GM12878 (cell line): ENCODE measurements at regions not wholly inside any gene's neighbourhood (a gene's known extent, or its start where the extent isn't known, plus 50 kb on each side); places are given as distances from the start of the nearest gene placed in this dataset.

Source experiments
- ATAC-seq: fragments of 200-7000 bp; cut with Tn5 transposase; 3 replicates; pipeline ENCODE4 v1.9.1; 2020; ENCODE audit warnings: mild to moderate bottlenecking, moderate library complexity
- BruUV-seq: library from RNA; stranded (reverse); fragments of 400-500 nt; replicated peaks from 2 replicates; lab custom pipeline; 2021; lab: Mats Ljungman, UMichigan
- CTCF ChIA-PET: fragments of 300-600 bp; sonication (Branson Sonifier 250); formaldehyde crosslinking; extraction: SDS; loops from one replicate; lab custom pipeline; 2021; ENCODE audit warnings: inconsistent platforms; lab: Yijun Ruan, JAX
- POLR2A ChIA-PET: fragments of 350-600 bp; formaldehyde crosslinking; extraction: SDS; loops from one replicate; lab custom pipeline; 2021; ENCODE audit warnings: inconsistent platforms; lab: Charles Lee
- RAD21 ChIA-PET: fragments of 300-600 bp; sonication (Branson Sonifier 250); formaldehyde crosslinking; loops from one replicate; lab custom pipeline; 2023; ENCODE audit warnings: antibody characterized with exemption; ENCODE audit not compliant: unreplicated experiment; lab: Charles Lee
- SMC1A ChIA-PET: fragments of 300-600 bp; sonication (Branson Sonifier 250); formaldehyde crosslinking; loops from one replicate; lab custom pipeline; 2023; ENCODE audit not compliant: unreplicated experiment, uncharacterized antibody; lab: Charles Lee
- DNase-seq: peaks from one replicate; pipeline ENCODE4 v3.0.0-alpha.2; 2011; ENCODE audit warnings: low read depth, low spot score
- FAIRE-seq: peaks from 3 replicates; lab custom pipeline; 2011; peaks lifted over from hg19 to GRCh38; lab: Jason Lieb, UNC
- H2AFZ ChIP-seq: 2 replicates; pipeline ENCODE4 v1.6.0; 2011; ENCODE audit warnings: low read depth, low read length, control low read depth; ENCODE audit not compliant: control insufficient read depth
- H3K27ac ChIP-seq: 2 replicates; pipeline ENCODE4 v1.5.1; 2011; ENCODE audit warnings: control low read depth; ENCODE audit not compliant: control insufficient read depth, insufficient read depth
- H3K27me3 ChIP-seq, 2 experiments: replicated peaks in 1 of 2; 2 replicates each; pipeline versions ENCODE4 v1.6.0 to v1.6.1; 2011; ENCODE audit warnings: low read length in 1 of 2; ENCODE audit not compliant: control insufficient read depth in 2 of 2, insufficient read depth in 2 of 2
- H3K36me3 ChIP-seq, 2 experiments: 2 replicates each; pipeline ENCODE4 v1.5.1; 2011; ENCODE audit warnings: low read length in 1 of 2; ENCODE audit not compliant: control insufficient read depth in 2 of 2, insufficient read depth in 2 of 2
- H3K4me1 ChIP-seq: 2 replicates; pipeline ENCODE4 v1.6.1; 2011; ENCODE audit warnings: mild to moderate bottlenecking, low read length, moderate library complexity, mixed read lengths; ENCODE audit not compliant: control insufficient read depth, insufficient read depth
- H3K4me2 ChIP-seq: 2 replicates; pipeline ENCODE4 v1.6.0; 2011; ENCODE audit warnings: control low read depth; ENCODE audit not compliant: control insufficient read depth, insufficient read depth
- H3K4me3 ChIP-seq: fragments of 200-600 bp; sonication (generic); 2 replicates; pipeline ENCODE4 v1.5.1; 2016
- H3K79me2 ChIP-seq: 2 replicates; pipeline ENCODE4 v1.6.0; 2011; ENCODE audit warnings: low read length; ENCODE audit not compliant: control insufficient read depth, insufficient read depth
- H3K9ac ChIP-seq: 2 replicates; pipeline ENCODE4 v1.8.0; 2011; ENCODE audit warnings: low read length, control low read depth, mixed read lengths; ENCODE audit not compliant: control insufficient read depth, insufficient read depth
- H3K9me3 ChIP-seq: replicated peaks from 3 replicates; pipeline ENCODE4 v1.5.1; 2011; ENCODE audit warnings: mild to moderate bottlenecking, low read length; ENCODE audit not compliant: control insufficient read depth, insufficient read depth
- H4K20me1 ChIP-seq: 2 replicates; pipeline ENCODE4 v1.6.0; 2011; ENCODE audit not compliant: control insufficient read depth, insufficient read depth
- MXI1 ChIP-seq: fragments of 150-350 bp; IDR thresholded peaks from 2 replicates; pipeline ENCODE4 v1.6.1; 2011; ENCODE audit warnings: low read depth, mild to moderate bottlenecking, inconsistent platforms, low read length, improper control_type of control experiment
- NFYA ChIP-seq: IDR thresholded peaks from 2 replicates; pipeline ENCODE4 v1.6.1; 2011; ENCODE audit warnings: low read depth, mild to moderate bottlenecking, low read length, improper control_type of control experiment, borderline replicate concordance
- RUNX3 ChIP-seq: IDR thresholded peaks from 2 replicates; pipeline ENCODE4 v1.6.1; 2012; ENCODE audit warnings: low read length, inconsistent platforms
- SRF ChIP-seq, 2 experiments: IDR thresholded peaks; 2 replicates each; pipeline ENCODE4 v1.6.1; 2011; ENCODE audit warnings: low read depth in 2 of 2, low read length in 2 of 2, mild to moderate bottlenecking in 1 of 2, moderate library complexity in 1 of 2
- ZBTB4 ChIP-seq: fragments of 450-650 bp; formaldehyde crosslinking; IDR thresholded peaks from 2 replicates; pipeline ENCODE4 v1.4.0; 2022; ENCODE audit warnings: mild to moderate bottlenecking, moderate library complexity
- in situ Hi-C: fragments of 300-500 bp; cut with MboI; formaldehyde crosslinking; loops from 9 replicates; pipeline ENCODE4 v1.14.3; 2018; ENCODE audit warnings: mixed read lengths
- intact Hi-C: fragments of 100-400 bp; cut with micrococcal nuclease; formaldehyde crosslinking; loops from one replicate; pipeline ENCODE4 v1.14.2; 2022; ENCODE audit not compliant: unreplicated experiment

GRCh38 chr11:95466416-95466815, 235.4 kb upstream of the SESN3 start:
- Histone ChIP-seq H3K4me3 (no peak overlapping the region), H3K27ac (no peak overlapping the region), H3K79me2 (no peaks in the 10 kb centered on the region), H3K4me1 (no peaks in the 10 kb centered on the region), H2AFZ (no peak overlapping the region), H3K9ac (no peak overlapping the region), H4K20me1 (no peaks in the 10 kb centered on the region), H3K4me2 (no peak overlapping the region), H3K36me3 (no peaks in the 10 kb centered on the region), H3K9me3 (no peaks in the 10 kb centered on the region), H3K27me3 (no peaks in the 10 kb centered on the region)
- in situ Hi-C loops, result no loop called here
- DNase-seq, result no peak
- ChIA-PET POLR2A (no interaction called here), RAD21 (interaction anchor here (0.6 kb wide), 1 partner anchor 22 kb away, joined by 3 read pairs; no protein-coding TSS in a partner anchor), CTCF (no interaction called here), SMC1A (interaction anchor here (1.3 kb wide), 1 partner anchor 239 kb away, joined by 3 read pairs; no protein-coding TSS in a partner anchor)
- no peak for FAIRE-seq
- no peak for ATAC-seq
- intact Hi-C loops, result no loop called here
- no TSS peak for BruUV-seq
- TF ChIP-seq NFYA (no peak), MXI1 (no peak), ZBTB4 (CRISPR knock-in tag) (no peak), RUNX3 (no peak), SRF (IDR thresholded peaks at IDR 0.05; ENCODE audit: low read depth in 2 of 2, low read length in 2 of 2) (no peak)
